Prostate gland (tissue), 2 donors: ENCODE measurements at regions not wholly inside any gene's neighbourhood (a gene's known extent, or its start where the extent isn't known, plus 50 kb on each side); places are given as distances from the start of the nearest gene placed in this dataset.
"Not testable (repeated sequence)": the region's sequence is repeated elsewhere in the genome, so short reads cannot be mapped to it uniquely, and the experiment has no call there.

Experiments used
- DNase-seq: peaks from one replicate; pipeline ENCODE4 v3.0.0-alpha.2; 2019; ENCODE audit warnings: low spot score
- H3K27ac ChIP-seq, 2 donors: fragments of 200-600 bp; sonication (generic); 2 replicates each; pipeline ENCODE4 v1.5.1; 2017 to 2019
- H3K27me3 ChIP-seq: fragments of 200-600 bp; sonication (generic); replicated peaks from 2 replicates; pipeline ENCODE4 v1.5.1; 2019; ENCODE audit not compliant: insufficient read depth
- H3K36me3 ChIP-seq, 2 donors: fragments of 200-600 bp; sonication (generic); 1 replicate in 1 of 2; 2 replicates in 1 of 2; pipeline versions ENCODE4 v1.5.1 to v1.8.1; 2017 to 2019
- H3K4me1 ChIP-seq: fragments of 200-600 bp; sonication (generic); replicated peaks from 2 replicates; pipeline ENCODE4 v1.5.1; 2019
- H3K4me3 ChIP-seq, 2 donors: fragments of 200-600 bp; sonication (generic); 2 replicates each; pipeline ENCODE4 v1.5.1; 2017 to 2019
- H3K9me3 ChIP-seq: fragments of 200-600 bp; sonication (generic); 2 replicates; pipeline ENCODE4 v1.5.1; 2017
- CTCF ChIP-seq, 4 experiments: fragments of 200-600 bp in 2 of 4; fragments of 450-650 bp in 2 of 4; sonication (generic) in 2 of 4; IDR thresholded peaks; 1 replicate in 3 of 4; 2 replicates in 1 of 4; pipeline ENCODE4 v1.5.1; 2016 to 2019; ENCODE audit warnings: antibody characterized with exemption in 4 of 4, mild to moderate bottlenecking in 2 of 4, moderate library complexity in 2 of 4
- POLR2A ChIP-seq: fragments of 450-650 bp; IDR thresholded peaks from one replicate; pipeline ENCODE4 v1.6.1; 2016; ENCODE audit warnings: antibody characterized with exemption, mild to moderate bottlenecking
- POLR2AphosphoS5 ChIP-seq: sonication (generic); formaldehyde crosslinking; IDR thresholded peaks from one replicate; pipeline ENCODE4 v1.6.1; 2017; ENCODE audit warnings: antibody characterized with exemption
- WGBS: methylation state at CpG from one replicate; pipeline ENCODE4 v1.1.5; 2018; 5-methylcytosine and 5-hydroxymethylcytosine counted together
- intact Hi-C: fragments of 100-400 bp; cut with DNase I; formaldehyde crosslinking; loops from one replicate; pipeline ENCODE4 v1.14.2; 2022

GRCh38 chr18:30601541-30601940, 441.0 kb downstream of the DSC3 start:
- Histone ChIP-seq H3K27me3 (no peaks in the 10 kb centered on the region), H3K9me3 (no peaks in the 10 kb centered on the region), H3K27ac (no peak overlapping the region), H3K36me3 (no peaks in the 10 kb centered on the region), H3K4me3 (no peak overlapping the region), H3K4me1 (no peaks in the 10 kb centered on the region)
- no peak for DNase-seq
- WGBS = 61% methylated on average over 1 of the region's 1 CpG
- TF ChIP-seq POLR2A = no peak
- TF ChIP-seq POLR2AphosphoS5 = no peak
- no peak for TF ChIP-seq CTCF (IDR thresholded peaks at IDR 0.05)
- intact Hi-C loops = no loop called here

GRCh38 chr18:30597202-30597601, 445.3 kb downstream of the DSC3 start:
- DNase-seq = no peak
- H3K4me3 ChIP-seq = no peak overlapping the region
- H3K4me1 ChIP-seq = no peaks in the 10 kb centered on the region
- TF ChIP-seq POLR2AphosphoS5 (no peak), POLR2A (no peak), CTCF (IDR thresholded peaks at IDR 0.05) (no peak)
- no peak overlapping the region for H3K27ac ChIP-seq
- intact Hi-C loops = no loop called here
- H3K27me3 ChIP-seq = no peaks in the 10 kb centered on the region
- no peaks in the 10 kb centered on the region for H3K9me3 ChIP-seq
- H3K36me3 ChIP-seq = no peaks in the 10 kb centered on the region

GRCh38 chr18:30596635-30597034, 445.9 kb downstream of the DSC3 start:
- DNase-seq = no peak
- Histone ChIP-seq H3K27me3 (no peaks in the 10 kb centered on the region), H3K4me1 (no peaks in the 10 kb centered on the region), H3K4me3 (no peak overlapping the region), H3K36me3 (no peaks in the 10 kb centered on the region), H3K27ac (no peak overlapping the region), H3K9me3 (no peaks in the 10 kb centered on the region)
- intact Hi-C loops = no loop called here
- TF ChIP-seq POLR2AphosphoS5 = no peak
- TF ChIP-seq POLR2A = no peak
- no peak for TF ChIP-seq CTCF (IDR thresholded peaks at IDR 0.05)

GRCh38 chr18:30595942-30596341, 446.6 kb downstream of the DSC3 start:
- Histone ChIP-seq H3K27ac (no peak overlapping the region), H3K9me3 (no peaks in the 10 kb centered on the region), H3K36me3 (no peaks in the 10 kb centered on the region), H3K4me3 (no peak overlapping the region), H3K4me1 (no peaks in the 10 kb centered on the region), H3K27me3 (no peaks in the 10 kb centered on the region)
- no peak for DNase-seq
- TF ChIP-seq POLR2A = no peak
- TF ChIP-seq CTCF (IDR thresholded peaks at IDR 0.05) = no peak
- no peak for TF ChIP-seq POLR2AphosphoS5
- intact Hi-C loops = no loop called here
- WGBS = 83% methylated on average over 1 of the region's 1 CpG

- intact Hi-C loops, H3K27me3 ChIP-seq, H3K9me3 ChIP-seq, H3K4me1 ChIP-seq, H3K36me3 ChIP-seq, H3K4me3 ChIP-seq, H3K27ac ChIP-seq, DNase-seq: not testable (repeated sequence)
- 95% methylated on average over 18 of the region's 18 CpGs for WGBS
Observed at GRCh38 chr18:30594911-30595310, 447.6 kb downstream of the DSC3 start.

- H3K9me3 ChIP-seq = no peaks in the 10 kb centered on the region
- intact Hi-C loops = no loop called here
- no peak overlapping the region for H3K27ac ChIP-seq
- TF ChIP-seq POLR2A (no peak), POLR2AphosphoS5 (no peak), CTCF (IDR thresholded peaks at IDR 0.05) (no peak)
- H3K4me3 ChIP-seq = no peak overlapping the region
- no peaks in the 10 kb centered on the region for H3K27me3 ChIP-seq
- no peak for DNase-seq
- H3K36me3 ChIP-seq = no peaks in the 10 kb centered on the region
- H3K4me1 ChIP-seq = no peaks in the 10 kb centered on the region
Observed at GRCh38 chr18:30591462-30591861, 451.1 kb downstream of the DSC3 start.
